HCT116 (cell line): ENCODE measurements at regions not wholly inside any gene's neighbourhood (a gene's known extent, or its start where the extent isn't known, plus 50 kb on each side); places are given as distances from the start of the nearest gene placed in this dataset.

ENCODE experiments used
- ATAC-seq: fragments of 200-7000 bp; cut with Tn5 transposase; 2 replicates; pipeline ENCODE4 v1.9.1; 2020; ENCODE audit warnings: mild to moderate bottlenecking, moderate library complexity
- BruUV-seq: library from RNA; stranded (reverse); fragments of 400-500 nt; replicated peaks from 2 replicates; lab custom pipeline; 2021; lab: Mats Ljungman, UMichigan
- CTCF ChIA-PET: fragments of 300-600 bp; sonication (Branson Sonifier 250); formaldehyde crosslinking; loops from one replicate; lab custom pipeline; 2021; ENCODE audit warnings: antibody characterized with exemption; lab: Charles Lee
- POLR2A ChIA-PET: fragments of 300-600, 350-600 bp; sonication (Branson Sonifier 250); formaldehyde crosslinking; loops from one replicate; lab custom pipeline; 2021; ENCODE audit warnings: antibody characterized with exemption; lab: Charles Lee
- RAD21 ChIA-PET, 2 experiments: fragments of 300-600 bp; sonication (Branson Sonifier 250); formaldehyde crosslinking; loops; one replicate each; lab custom pipeline; 2023; ENCODE audit warnings: low total read pairs in 2 of 2; ENCODE audit not compliant: uncharacterized antibody in 2 of 2, unreplicated experiment in 2 of 2, low non-redundant PET in 1 of 2; lab: Charles Lee
- DNase-seq: peaks from one replicate; pipeline ENCODE4 v3.0.0-alpha.2; 2010; ENCODE audit warnings: low read depth, low spot score
- H2AFZ ChIP-seq: fragments of 200-600 bp; shearing (Covaris generic), sonication (generic); 2 replicates; pipeline ENCODE4 v1.6.1; 2017; ENCODE audit warnings: low read depth, mixed run types, mixed read lengths, antibody characterized with exemption, low read length; ENCODE audit not compliant: poor library complexity, severe bottlenecking
- H3K27ac ChIP-seq: 2 replicates; pipeline ENCODE4 v1.5.1; 2012; ENCODE audit warnings: low read depth, low read length
- H3K27me3 ChIP-seq: fragments of 200-600 bp; sonication (generic); 2 replicates; pipeline ENCODE4 v1.6.1; 2016; ENCODE audit warnings: mixed run types, low read length, mixed read lengths; ENCODE audit not compliant: insufficient read depth
- H3K36me3 ChIP-seq, 2 experiments: fragments of 200-500 bp in 1 of 2; fragments of 200-600 bp in 1 of 2; sonication (Bioruptor generic) in 1 of 2; sonication (generic) in 1 of 2; 2 replicates each; pipeline versions ENCODE4 v1.5.1 to v1.6.1; 2014 to 2016; ENCODE audit warnings: low read length in 2 of 2, inconsistent platforms in 1 of 2, mixed read lengths in 1 of 2, mixed run types in 1 of 2; ENCODE audit not compliant: insufficient read depth in 2 of 2, control insufficient read depth in 1 of 2
- H3K4me1 ChIP-seq, 2 experiments: fragments of 200-600 bp in 1 of 2; sonication (generic) in 1 of 2; 2 replicates each; pipeline versions ENCODE4 v1.5.1 to v1.6.1; 2012 to 2017; ENCODE audit warnings: low read length in 2 of 2, inconsistent platforms in 1 of 2, mild to moderate bottlenecking in 1 of 2, mixed read lengths in 1 of 2, mixed run types in 1 of 2, moderate library complexity in 1 of 2; ENCODE audit not compliant: insufficient read depth in 2 of 2, control insufficient read depth in 1 of 2
- H3K4me2 ChIP-seq: fragments of 200-600 bp; sonication (generic); 2 replicates; pipeline ENCODE4 v1.6.1; 2017; ENCODE audit warnings: mixed run types, low read length, mixed read lengths
- H3K4me3 ChIP-seq, 2 experiments: fragments of 200-600 bp in 1 of 2; sonication (generic) in 1 of 2; replicated peaks in 1 of 2; 2 replicates each; pipeline ENCODE4 v1.5.1; 2011 to 2016; ENCODE audit warnings: low read length in 2 of 2, control low read depth in 1 of 2, low read depth in 1 of 2, mild to moderate bottlenecking in 1 of 2, mixed read lengths in 1 of 2, mixed run types in 1 of 2
- H3K79me2 ChIP-seq: fragments of 200-600 bp; sonication (generic); 2 replicates; pipeline ENCODE4 v1.6.1; 2017; ENCODE audit warnings: mild to moderate bottlenecking, mixed run types, low read length, moderate library complexity, mixed read lengths; ENCODE audit not compliant: insufficient read depth
- H3K9ac ChIP-seq: fragments of 200-600 bp; sonication (generic); 2 replicates; pipeline ENCODE4 v1.6.1; 2016; ENCODE audit warnings: low read length, mixed read lengths
- H3K9me2 ChIP-seq: fragments of 200-600 bp; sonication (generic), shearing (Covaris generic); 2 replicates; pipeline ENCODE4 v1.6.1; 2017; ENCODE audit warnings: mixed run types, mild to moderate bottlenecking, moderate library complexity; ENCODE audit not compliant: insufficient read depth
- H3K9me3 ChIP-seq, 2 experiments: fragments of 200-500 bp in 1 of 2; fragments of 200-600 bp in 1 of 2; sonication (Bioruptor generic) in 1 of 2; sonication (generic) in 1 of 2; 2 replicates each; pipeline ENCODE4 v1.6.1; 2014 to 2017; ENCODE audit warnings: low read length in 2 of 2, mixed read lengths in 2 of 2, inconsistent platforms in 1 of 2, low read depth in 1 of 2, mild to moderate bottlenecking in 1 of 2, mixed run types in 1 of 2, moderate library complexity in 1 of 2; ENCODE audit not compliant: control insufficient read depth in 1 of 2, insufficient read depth in 1 of 2
- H4K20me1 ChIP-seq: fragments of 200-600 bp; sonication (generic), shearing (Covaris generic); 2 replicates; pipeline ENCODE4 v1.6.1; 2017; ENCODE audit warnings: mixed run types, mild to moderate bottlenecking, moderate library complexity; ENCODE audit not compliant: insufficient read depth
- CBX3 ChIP-seq: IDR thresholded peaks from 2 replicates; pipeline ENCODE4 v1.6.1; 2012; ENCODE audit warnings: low read depth
- EZH2 ChIP-seq: fragments of 200-600 bp; sonication (generic); IDR thresholded peaks from 2 replicates; pipeline ENCODE4 v1.6.1; 2017; ENCODE audit warnings: antibody characterized with exemption, mixed run types
- POLR2AphosphoS5 ChIP-seq: IDR thresholded peaks from 2 replicates; pipeline ENCODE4 v1.6.1; 2011; ENCODE audit warnings: mild to moderate bottlenecking, low read depth, low read length, moderate library complexity
- REST ChIP-seq: IDR thresholded peaks from 2 replicates; pipeline ENCODE4 v1.6.1; 2012; ENCODE audit warnings: low read depth
- SRF ChIP-seq: IDR thresholded peaks from 2 replicates; pipeline ENCODE4 v1.6.1; 2012; ENCODE audit warnings: low read depth
- ZNF274 ChIP-seq: fragments of 200-500 bp; sonication (Bioruptor generic); IDR thresholded peaks from 2 replicates; pipeline ENCODE4 v1.6.1; 2014; ENCODE audit warnings: mild to moderate bottlenecking, low read depth, low read length, inconsistent platforms
- intact Hi-C: fragments of 100-400 bp; cut with micrococcal nuclease; formaldehyde crosslinking; loops from 2 replicates; pipeline ENCODE4 v1.10.0; 2022

GRCh38 chr19:28581468-28581770, 631.5 kb downstream of the UQCRFS1 start (continued):
- TF ChIP-seq POLR2AphosphoS5 = no peak
- TF ChIP-seq EZH2 = no peak
- no peak for TF ChIP-seq CBX3
- TF ChIP-seq REST = no peak

- no peaks in the 10 kb centered on the region for H3K27me3 ChIP-seq
- no peak overlapping the region for H3K4me3 ChIP-seq
- ChIA-PET POLR2A (no interaction called here), RAD21 (no interaction called here), CTCF (no interaction called here)
- TF ChIP-seq SRF (no peak), EZH2 (no peak), REST (no peak), ZNF274 (no peak)
- no peaks in the 10 kb centered on the region for H4K20me1 ChIP-seq
- ATAC-seq (no peak), DNase-seq (no peak)
- no peaks in the 10 kb centered on the region for H3K9me2 ChIP-seq
- intact Hi-C loops = no loop called here
- H3K36me3 ChIP-seq = no peaks in the 10 kb centered on the region
- H3K79me2 ChIP-seq = no peaks in the 10 kb centered on the region
- H3K9me3 ChIP-seq = peaks cover 7 to 13% of the 10 kb centered on the region in 2 experiments; a peak in 2 of 4 replicates
- H3K9ac ChIP-seq = no peak overlapping the region
- no peak overlapping the region for H3K27ac ChIP-seq
- no peak overlapping the region for H3K4me2 ChIP-seq
- H3K4me1 ChIP-seq = no peaks in the 10 kb centered on the region
- H2AFZ ChIP-seq = no peak overlapping the region
- no TSS peak for BruUV-seq
Measured at GRCh38 chr19:28578786-28579505, 634.0 kb downstream of the UQCRFS1 start.
